ENCODE measurements at regions not wholly inside any gene's neighbourhood (a gene's known extent, or its start where the extent isn't known, plus 50 kb on each side); places are given as distances from the start of the nearest gene placed in this dataset.

- no peak overlapping the region for H3K27ac ChIP-seq (replicated peaks; ENCODE audit: low read length)
- no peak overlapping the region for H2BK120ac ChIP-seq (ENCODE audit: low read depth, low read length)
- no peak overlapping the region for H4K91ac ChIP-seq (ENCODE audit: low read depth, low read length, poor library complexity)
- H2BK5ac ChIP-seq (ENCODE audit: low read length): no peak overlapping the region
- no peak overlapping the region for H3K9ac ChIP-seq (ENCODE audit: low read depth, low read length, poor library complexity)
- H3K4me1 ChIP-seq (ENCODE audit: control insufficient read depth in 2 of 2, insufficient read depth in 1 of 2, low read depth in 1 of 2, low read length in 2 of 2): no peaks in the 10 kb centered on the region
- H3K4me2 ChIP-seq (ENCODE audit: insufficient read depth, low read length, poor library complexity, severe bottlenecking): no peak overlapping the region
- H2AFZ ChIP-seq (ENCODE audit: low read length): no peak overlapping the region
- H3K18ac ChIP-seq (ENCODE audit: low read length): no peak overlapping the region
- no CpG with 5 or more reads among the region's 4 CpGs for WGBS, 2 donors (ENCODE audit: extremely low coverage in 2 of 2, insufficient read length in 2 of 2, insufficient replicate concordance in 1 of 2)
- no peak overlapping the region for H3K4me3 ChIP-seq (ENCODE audit: low read length in 2 of 2)
- no peak overlapping the region for H3K14ac ChIP-seq (ENCODE audit: low read length)
- no peaks in the 10 kb centered on the region for H3K27me3 ChIP-seq (ENCODE audit: control insufficient read depth in 3 of 3, insufficient read depth in 3 of 3, low read depth in 1 of 3, low read length in 3 of 3)
- H3K4ac ChIP-seq (ENCODE audit: low read length): no peak overlapping the region
- no peak overlapping the region for H3K23ac ChIP-seq (ENCODE audit: low read depth, low read length, poor library complexity)
- no peak overlapping the region for H2BK12ac ChIP-seq (ENCODE audit: low read length)
- no peak overlapping the region for H4K8ac ChIP-seq (ENCODE audit: low read depth, low read length)
- no peaks in the 10 kb centered on the region for H3K36me3 ChIP-seq (replicated peaks in 1 of 2; ENCODE audit: control insufficient read depth in 2 of 2, insufficient read depth in 2 of 2, low read length in 2 of 2)
- H2BK15ac ChIP-seq (ENCODE audit: low read length): no peak overlapping the region
- no peaks in the 10 kb centered on the region for H3K9me3 ChIP-seq (replicated peaks in 1 of 2; ENCODE audit: control insufficient read depth in 2 of 2, insufficient read depth in 1 of 2, low read depth in 1 of 2, low read length in 2 of 2)
- H3K79me1 ChIP-seq (ENCODE audit: low read depth, low read length): no peaks in the 10 kb centered on the region
- DNase-seq (ENCODE audit: low spot score): no peak
- H2AK5ac ChIP-seq (ENCODE audit: low read depth, low read length): no peak overlapping the region
These were observed 480.3 kb upstream of the ALCAM start for GRCh38 chr3:104886220-104886995.

- H3K9me3 ChIP-seq (replicated peaks in 1 of 2; ENCODE audit: control insufficient read depth in 2 of 2, insufficient read depth in 1 of 2, low read depth in 1 of 2, low read length in 2 of 2): no peaks in the 10 kb centered on the region
- H2BK120ac ChIP-seq (ENCODE audit: low read depth, low read length): no peak overlapping the region
- H3K4me2 ChIP-seq (ENCODE audit: insufficient read depth, low read length, poor library complexity, severe bottlenecking): no peak overlapping the region
- no peak overlapping the region for H2BK5ac ChIP-seq (ENCODE audit: low read length)
- H2BK15ac ChIP-seq (ENCODE audit: low read length): no peak overlapping the region
- H4K8ac ChIP-seq (ENCODE audit: low read depth, low read length): no peak overlapping the region
- no peak overlapping the region for H3K4ac ChIP-seq (ENCODE audit: low read length)
- no peaks in the 10 kb centered on the region for H3K27me3 ChIP-seq (ENCODE audit: control insufficient read depth in 3 of 3, insufficient read depth in 3 of 3, low read depth in 1 of 3, low read length in 3 of 3)
- WGBS, 2 donors (ENCODE audit: extremely low coverage in 2 of 2, insufficient read length in 2 of 2, insufficient replicate concordance in 1 of 2): no CpG with 5 or more reads among the region's 3 CpGs
- no peak overlapping the region for H4K91ac ChIP-seq (ENCODE audit: low read depth, low read length, poor library complexity)
- no peaks in the 10 kb centered on the region for H3K36me3 ChIP-seq (replicated peaks in 1 of 2; ENCODE audit: control insufficient read depth in 2 of 2, insufficient read depth in 2 of 2, low read length in 2 of 2)
- no peaks in the 10 kb centered on the region for H3K4me1 ChIP-seq (ENCODE audit: control insufficient read depth in 2 of 2, insufficient read depth in 1 of 2, low read depth in 1 of 2, low read length in 2 of 2)
- no peaks in the 10 kb centered on the region for H3K79me1 ChIP-seq (ENCODE audit: low read depth, low read length)
- no peak overlapping the region for H2BK12ac ChIP-seq (ENCODE audit: low read length)
- no peak overlapping the region for H3K27ac ChIP-seq (replicated peaks; ENCODE audit: low read length)
- H2AFZ ChIP-seq (ENCODE audit: low read length): no peak overlapping the region
- no peak overlapping the region for H2AK5ac ChIP-seq (ENCODE audit: low read depth, low read length)
- H3K14ac ChIP-seq (ENCODE audit: low read length): no peak overlapping the region
- H3K18ac ChIP-seq (ENCODE audit: low read length): no peak overlapping the region
- no peak overlapping the region for H3K9ac ChIP-seq (ENCODE audit: low read depth, low read length, poor library complexity)
- H3K4me3 ChIP-seq (ENCODE audit: low read length in 2 of 2): no peak overlapping the region
- H3K23ac ChIP-seq (ENCODE audit: low read depth, low read length, poor library complexity): no peak overlapping the region
- DNase-seq (ENCODE audit: low spot score): no peak
These were observed 479.6 kb upstream of the ALCAM start for GRCh38 chr3:104887069-104887468.

- no peak overlapping the region for H3K4ac ChIP-seq (ENCODE audit: low read length)
- H2BK120ac ChIP-seq (ENCODE audit: low read depth, low read length): no peak overlapping the region
- no peak overlapping the region for H4K8ac ChIP-seq (ENCODE audit: low read depth, low read length)
- no peak overlapping the region for H3K23ac ChIP-seq (ENCODE audit: low read depth, low read length, poor library complexity)
- H2BK15ac ChIP-seq (ENCODE audit: low read length): no peak overlapping the region
- no peak overlapping the region for H3K4me3 ChIP-seq (ENCODE audit: low read length in 2 of 2)
- H3K18ac ChIP-seq (ENCODE audit: low read length): no peak overlapping the region
- H3K9me3 ChIP-seq (replicated peaks in 1 of 2; ENCODE audit: control insufficient read depth in 2 of 2, insufficient read depth in 1 of 2, low read depth in 1 of 2, low read length in 2 of 2): no peaks in the 10 kb centered on the region
- H3K4me2 ChIP-seq (ENCODE audit: insufficient read depth, low read length, poor library complexity, severe bottlenecking): no peak overlapping the region
- H3K27ac ChIP-seq (replicated peaks; ENCODE audit: low read length): no peak overlapping the region
- H4K91ac ChIP-seq (ENCODE audit: low read depth, low read length, poor library complexity): no peak overlapping the region
- no peaks in the 10 kb centered on the region for H3K27me3 ChIP-seq (ENCODE audit: control insufficient read depth in 3 of 3, insufficient read depth in 3 of 3, low read depth in 1 of 3, low read length in 3 of 3)
- no peaks in the 10 kb centered on the region for H3K36me3 ChIP-seq (replicated peaks in 1 of 2; ENCODE audit: control insufficient read depth in 2 of 2, insufficient read depth in 2 of 2, low read length in 2 of 2)
- H2AK5ac ChIP-seq (ENCODE audit: low read depth, low read length): no peak overlapping the region
- WGBS, 2 donors (ENCODE audit: extremely low coverage in 2 of 2, insufficient read length in 2 of 2, insufficient replicate concordance in 1 of 2): no CpG with 5 or more reads among the region's 2 CpGs
- no peak overlapping the region for H2AFZ ChIP-seq (ENCODE audit: low read length)
- no peak for DNase-seq (ENCODE audit: low spot score)
- no peak overlapping the region for H3K9ac ChIP-seq (ENCODE audit: low read depth, low read length, poor library complexity)
- H3K4me1 ChIP-seq (ENCODE audit: control insufficient read depth in 2 of 2, insufficient read depth in 1 of 2, low read depth in 1 of 2, low read length in 2 of 2): no peaks in the 10 kb centered on the region
- no peak overlapping the region for H2BK12ac ChIP-seq (ENCODE audit: low read length)
- no peaks in the 10 kb centered on the region for H3K79me1 ChIP-seq (ENCODE audit: low read depth, low read length)
- no peak overlapping the region for H2BK5ac ChIP-seq (ENCODE audit: low read length)
- H3K14ac ChIP-seq (ENCODE audit: low read length): no peak overlapping the region
These were observed 479.1 kb upstream of the ALCAM start for GRCh38 chr3:104887619-104888018.

DNA sequence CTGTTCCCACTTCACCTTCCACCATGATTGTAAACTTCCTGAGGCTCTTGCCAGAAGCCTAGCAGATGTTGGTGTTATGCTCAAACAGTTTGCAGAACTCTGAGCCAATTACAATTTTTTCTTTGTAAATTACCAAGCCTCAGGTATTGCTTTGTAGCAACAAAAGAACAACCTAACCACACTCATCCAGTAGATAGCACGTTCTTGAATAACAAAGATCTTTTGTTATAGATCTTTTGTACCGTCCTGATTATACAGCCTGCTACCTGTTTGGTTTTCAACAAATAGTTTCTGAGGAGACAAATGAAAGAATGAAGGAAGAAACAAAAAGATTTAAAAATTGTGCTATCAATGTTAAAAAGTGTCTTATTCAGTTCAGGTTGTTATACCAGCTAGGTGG, 474.7 kb upstream of the ALCAM start:
- no peak overlapping the region for H3K4ac ChIP-seq (ENCODE audit: low read length)
- H2AK5ac ChIP-seq (ENCODE audit: low read depth, low read length): no peak overlapping the region
- H4K91ac ChIP-seq (ENCODE audit: low read depth, low read length, poor library complexity): no peak overlapping the region
- no peaks in the 10 kb centered on the region for H3K9me3 ChIP-seq (replicated peaks in 1 of 2; ENCODE audit: control insufficient read depth in 2 of 2, insufficient read depth in 1 of 2, low read depth in 1 of 2, low read length in 2 of 2)
- H3K79me1 ChIP-seq (ENCODE audit: low read depth, low read length): no peaks in the 10 kb centered on the region
- no peak overlapping the region for H2BK5ac ChIP-seq (ENCODE audit: low read length)
- no peak overlapping the region for H2BK120ac ChIP-seq (ENCODE audit: low read depth, low read length)
- WGBS, 2 donors (ENCODE audit: extremely low coverage in 2 of 2, insufficient read length in 2 of 2, insufficient replicate concordance in 1 of 2): no CpG with 5 or more reads among the region's 2 CpGs
- H3K18ac ChIP-seq (ENCODE audit: low read length): no peak overlapping the region
- no peak overlapping the region for H3K4me3 ChIP-seq (ENCODE audit: low read length in 2 of 2)
- no peak overlapping the region for H3K27ac ChIP-seq (replicated peaks; ENCODE audit: low read length)
- no peak overlapping the region for H2AFZ ChIP-seq (ENCODE audit: low read length)
- H3K27me3 ChIP-seq (ENCODE audit: control insufficient read depth in 3 of 3, insufficient read depth in 3 of 3, low read depth in 1 of 3, low read length in 3 of 3): no peaks in the 10 kb centered on the region
- H3K23ac ChIP-seq (ENCODE audit: low read depth, low read length, poor library complexity): no peak overlapping the region
- H3K36me3 ChIP-seq (replicated peaks in 1 of 2; ENCODE audit: control insufficient read depth in 2 of 2, insufficient read depth in 2 of 2, low read length in 2 of 2): no peaks in the 10 kb centered on the region
- H4K8ac ChIP-seq (ENCODE audit: low read depth, low read length): no peak overlapping the region
- H3K9ac ChIP-seq (ENCODE audit: low read depth, low read length, poor library complexity): no peak overlapping the region
- H2BK12ac ChIP-seq (ENCODE audit: low read length): no peak overlapping the region
- no peak overlapping the region for H3K4me2 ChIP-seq (ENCODE audit: insufficient read depth, low read length, poor library complexity, severe bottlenecking)
- no peak overlapping the region for H3K14ac ChIP-seq (ENCODE audit: low read length)
- no peak for DNase-seq (ENCODE audit: low spot score)
- H3K4me1 ChIP-seq (ENCODE audit: control insufficient read depth in 2 of 2, insufficient read depth in 1 of 2, low read depth in 1 of 2, low read length in 2 of 2): no peaks in the 10 kb centered on the region
- H2BK15ac ChIP-seq (ENCODE audit: low read length): no peak overlapping the region
